ENCODE measurements at regions not wholly inside any gene's neighbourhood (a gene's known extent, or its start where the extent isn't known, plus 50 kb on each side); places are given as distances from the start of the nearest gene placed in this dataset.

DNA sequence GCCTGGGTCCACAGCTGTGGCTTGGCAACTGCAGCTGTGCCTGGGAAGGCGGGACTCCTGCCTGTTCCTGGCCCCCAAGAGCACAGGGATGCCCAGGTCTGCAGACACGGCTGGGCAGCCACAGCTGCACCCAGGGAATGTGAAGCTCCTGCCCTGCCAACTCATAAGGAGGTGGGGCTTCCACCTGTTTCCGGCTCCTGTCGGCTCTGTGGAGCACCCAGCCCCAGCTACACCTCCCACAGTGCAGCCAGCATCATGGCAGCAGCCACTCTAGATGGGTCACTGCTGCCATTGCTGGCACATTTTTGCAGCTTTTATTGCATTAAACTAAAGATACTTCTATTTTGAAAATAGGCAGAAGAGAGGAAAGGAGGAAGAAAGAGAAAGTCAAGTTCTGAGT lies 207.9 kb downstream of the SAMD5 start:
- DNase-seq, result no peak

DNA sequence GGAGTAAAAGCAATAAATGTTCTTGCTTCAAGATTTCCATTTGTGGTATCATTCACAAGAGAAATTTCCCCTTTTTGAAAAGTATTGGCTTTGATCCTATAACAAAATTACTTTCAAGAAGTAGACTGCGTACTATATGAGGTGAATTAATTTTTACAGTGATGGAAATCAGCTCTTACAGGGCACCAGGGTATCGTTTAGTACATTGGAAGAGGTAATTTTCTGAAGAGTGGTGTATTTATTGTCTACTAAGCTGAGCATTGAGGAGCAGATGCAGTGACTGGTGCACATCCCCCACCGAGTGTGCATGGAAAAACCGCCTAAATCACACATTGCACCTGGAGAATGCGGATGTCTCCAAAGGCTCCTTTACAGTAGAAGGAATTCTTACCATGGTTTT lies 209.5 kb downstream of the SAMD5 start:
- DNase-seq, result no peak

DNA sequence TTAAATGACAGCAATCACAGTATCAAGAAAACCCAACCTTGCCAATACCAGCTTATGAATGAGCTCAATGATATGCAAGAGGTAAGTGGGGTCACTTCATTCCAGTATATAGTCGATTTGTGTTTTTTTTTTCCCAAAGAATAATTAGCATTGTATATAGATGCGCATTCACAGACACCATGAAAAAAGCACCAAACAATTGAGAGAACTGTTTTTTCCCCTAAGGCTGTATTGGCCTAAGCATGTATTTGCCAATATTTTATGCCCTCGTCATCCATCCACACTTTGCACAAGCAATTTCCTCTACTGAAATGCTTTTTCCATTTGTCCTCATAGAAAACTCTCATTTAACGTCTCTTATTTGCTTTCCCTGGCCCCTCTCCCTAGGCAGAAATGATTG lies 213.7 kb downstream of the SAMD5 start:
- DNase-seq, result no peak

DNA sequence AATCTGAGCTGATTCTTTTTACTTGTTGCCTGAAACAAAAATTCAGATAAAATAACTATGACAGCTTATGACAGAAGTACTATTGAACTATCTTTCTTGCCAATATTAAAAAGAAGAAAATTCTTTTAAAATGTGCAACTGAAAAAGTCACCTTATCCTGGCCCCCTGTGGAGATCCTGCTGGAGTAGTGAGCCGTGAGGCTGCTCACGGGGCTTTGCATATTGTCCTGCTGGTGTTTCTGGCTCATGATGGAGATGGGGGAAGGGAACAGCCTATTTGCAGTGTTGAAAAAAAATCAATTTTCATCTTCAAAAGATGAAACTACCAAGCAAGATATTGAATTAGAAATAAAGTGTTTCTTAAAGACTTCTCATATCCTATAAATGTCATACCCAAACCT lies 216.0 kb downstream of the SAMD5 start:
- DNase-seq, result no peak

DNA sequence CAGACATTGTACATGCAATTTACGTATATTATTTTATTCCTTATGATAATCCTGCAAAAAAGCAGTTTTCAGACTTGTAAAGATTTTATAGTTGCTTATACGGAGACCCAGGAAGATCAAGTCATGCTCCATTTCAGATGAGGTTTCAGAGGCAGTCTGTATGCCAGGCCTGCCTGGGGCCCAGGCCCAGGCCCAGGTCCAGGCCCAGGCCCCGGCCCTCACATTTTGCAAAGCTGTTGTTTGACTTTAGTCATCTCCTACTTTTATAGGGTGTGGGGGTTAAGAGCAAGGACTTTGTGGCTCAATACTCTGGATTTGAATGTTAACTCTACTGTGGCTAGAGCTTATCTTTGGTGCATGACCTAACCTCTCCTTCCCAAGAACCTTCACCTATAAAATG lies 217.9 kb downstream of the SAMD5 start:
- no peak for DNase-seq

DNA sequence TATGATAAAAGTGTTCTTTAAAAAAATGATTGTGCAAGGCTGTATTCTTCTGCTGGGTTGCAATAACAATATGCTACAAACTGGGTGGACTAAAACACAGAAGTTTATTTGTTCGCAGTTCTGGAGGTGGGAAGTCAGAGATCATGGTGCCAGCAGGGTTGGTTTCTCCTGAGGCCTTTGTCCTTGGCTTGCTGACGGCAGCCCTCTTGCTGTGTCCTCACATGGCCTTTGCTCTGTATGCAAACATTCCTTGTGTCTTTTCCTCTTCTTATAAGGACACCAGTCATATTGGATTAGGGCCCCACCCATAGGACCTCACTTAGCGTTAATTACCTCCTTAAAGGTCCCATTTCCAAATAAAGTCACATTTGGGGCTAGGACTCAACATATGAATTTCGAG lies 220.4 kb downstream of the SAMD5 start:
- DNase-seq, result no peak

DNA sequence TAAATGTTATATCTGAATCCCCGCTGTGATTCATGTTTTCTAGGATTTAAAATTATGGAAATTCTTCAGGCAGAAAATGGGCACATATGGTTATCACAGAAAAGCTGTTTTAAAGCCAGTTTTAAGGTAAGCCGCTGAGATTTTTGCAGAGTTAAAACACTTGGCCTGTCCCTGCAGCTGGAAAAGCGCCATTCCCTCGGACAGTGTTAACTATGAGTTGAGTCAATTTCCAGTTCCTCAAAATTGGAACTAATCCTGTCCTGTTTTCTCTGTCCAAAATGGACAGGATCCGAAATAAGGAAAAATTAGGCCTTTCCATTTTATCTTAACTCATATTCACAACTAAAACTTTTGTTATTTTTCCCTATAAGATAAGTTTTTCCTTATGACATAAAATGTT lies 225.2 kb downstream of the SAMD5 start:
- no peak for DNase-seq

DNA sequence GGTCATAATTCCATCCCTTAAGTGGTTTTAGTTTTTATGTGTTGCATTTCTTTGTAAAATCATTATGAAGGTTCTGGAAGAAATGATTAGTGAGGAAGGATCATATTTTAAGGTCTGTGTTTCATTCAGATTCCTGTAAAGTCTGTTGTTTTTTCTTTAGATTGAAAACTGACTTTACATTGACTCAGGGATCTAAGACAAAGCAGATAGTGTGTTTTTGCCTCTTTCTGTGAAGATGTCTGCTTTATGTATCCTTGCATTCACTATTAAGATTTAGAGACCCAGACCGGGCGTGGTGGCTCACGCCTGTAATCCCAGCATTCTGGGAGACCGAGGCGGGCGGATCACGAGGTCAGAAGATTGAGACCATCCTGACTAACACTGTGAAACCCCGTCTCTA lies 225.7 kb downstream of the SAMD5 start:
- no peak for DNase-seq

DNA sequence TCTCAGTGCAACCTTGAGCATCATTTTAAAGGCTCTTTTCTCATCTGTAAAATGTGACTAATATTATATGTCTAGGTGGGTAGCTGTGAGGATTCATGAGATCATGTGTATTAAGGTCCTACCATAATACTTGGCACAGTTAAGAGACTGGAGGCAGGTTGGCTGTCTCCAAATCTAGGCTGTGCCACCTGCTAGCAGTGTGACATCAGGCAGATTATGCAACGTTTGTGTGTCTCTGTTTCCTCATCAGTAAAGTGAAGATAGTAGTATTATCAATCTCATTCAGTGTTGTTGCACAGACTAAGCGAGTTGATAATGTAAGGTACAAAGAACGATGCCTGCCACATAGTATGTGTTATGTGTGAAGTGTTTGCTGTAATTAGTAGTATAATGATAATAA lies 227.4 kb downstream of the SAMD5 start:
- no peak for DNase-seq

DNA sequence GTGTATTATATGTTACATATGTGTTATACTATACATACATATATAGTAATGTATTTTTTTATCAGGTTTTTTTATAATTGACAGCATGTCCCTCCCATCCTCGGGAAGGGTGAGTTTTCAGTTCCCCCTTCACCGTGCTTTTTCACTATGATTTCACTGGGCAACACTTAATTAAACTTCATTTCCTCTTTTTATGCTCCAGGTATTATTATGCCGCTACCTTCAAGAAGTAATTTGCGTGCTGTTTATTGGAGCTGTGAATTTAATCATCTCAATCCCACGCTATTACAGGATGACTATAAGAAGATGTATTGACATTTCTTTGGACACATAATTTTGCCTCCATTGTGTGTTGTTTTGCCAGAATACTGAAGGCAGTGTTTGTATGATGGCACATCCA lies 228.6 kb downstream of the SAMD5 start:
- DNase-seq, result no peak

DNA sequence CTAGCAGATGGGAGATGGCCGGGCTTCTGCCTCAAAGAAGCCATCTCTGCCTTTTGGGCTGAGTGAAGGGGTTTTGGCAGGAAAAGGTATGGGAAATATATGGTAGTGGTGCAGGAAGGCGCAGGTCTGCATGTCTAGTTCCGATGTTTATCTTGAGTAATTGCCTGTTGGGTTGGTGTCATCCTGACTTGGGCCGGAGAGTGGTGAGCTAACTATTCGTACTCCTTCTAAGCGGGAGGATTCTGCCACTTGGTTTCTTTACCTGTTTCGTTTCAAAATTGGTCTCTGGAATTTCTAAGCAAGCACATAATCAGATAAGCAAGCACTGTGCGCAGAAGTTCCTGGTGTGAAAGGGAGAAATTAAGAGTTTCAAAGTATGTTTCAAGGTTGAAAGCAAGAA lies 229.6 kb downstream of the SAMD5 start:
- DNase-seq, result no peak

DNA sequence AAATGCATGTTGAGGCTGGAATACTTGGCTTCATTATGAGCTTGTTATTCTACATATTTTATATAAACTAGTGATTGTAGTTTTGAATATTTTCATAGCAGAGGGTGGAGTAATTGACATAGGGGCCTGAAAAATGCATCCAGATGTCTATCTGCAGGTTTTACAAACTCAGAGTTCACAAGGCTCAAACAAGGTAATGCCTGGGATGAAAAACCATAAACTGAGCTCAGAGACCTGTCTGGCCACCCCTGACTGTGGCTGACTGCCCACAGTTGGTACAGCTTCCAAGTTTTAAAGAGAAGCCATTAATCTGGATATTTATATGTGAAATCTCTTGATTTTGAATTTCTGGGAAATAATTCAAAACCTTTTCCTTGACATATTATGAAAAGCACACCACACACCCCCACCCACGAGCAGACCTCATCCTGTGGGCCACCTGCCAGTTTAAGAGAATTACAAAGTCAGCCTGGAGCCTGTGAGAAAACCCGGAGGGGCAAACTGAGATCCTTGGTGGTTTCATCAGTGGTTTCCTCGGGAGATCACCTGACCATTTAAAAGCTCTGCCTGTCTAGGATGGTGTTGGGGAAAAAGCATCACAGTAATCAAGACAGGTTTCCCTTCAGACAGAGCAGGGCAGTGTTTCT lies 230.1 kb downstream of the SAMD5 start:
- no peak for DNase-seq

DNA sequence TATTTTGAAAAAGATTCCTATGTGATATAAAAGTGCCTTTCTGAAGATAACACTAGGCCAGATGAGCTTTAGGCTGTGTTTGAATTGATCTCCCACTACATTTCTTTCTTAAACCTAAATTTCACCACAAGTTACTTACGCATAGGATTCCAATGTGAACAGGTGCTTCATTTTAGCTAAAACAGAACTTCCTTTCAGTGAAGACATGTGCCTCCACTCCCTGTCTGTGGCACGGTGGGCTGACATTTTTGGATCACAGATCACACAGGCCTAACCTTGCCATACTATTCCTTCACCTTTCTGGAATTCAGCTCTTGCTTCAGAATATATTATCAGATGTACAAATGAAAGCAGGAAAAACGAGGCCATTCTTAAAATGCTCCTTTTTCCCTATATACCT lies 231.8 kb downstream of the SAMD5 start:
- no peak for DNase-seq

DNA sequence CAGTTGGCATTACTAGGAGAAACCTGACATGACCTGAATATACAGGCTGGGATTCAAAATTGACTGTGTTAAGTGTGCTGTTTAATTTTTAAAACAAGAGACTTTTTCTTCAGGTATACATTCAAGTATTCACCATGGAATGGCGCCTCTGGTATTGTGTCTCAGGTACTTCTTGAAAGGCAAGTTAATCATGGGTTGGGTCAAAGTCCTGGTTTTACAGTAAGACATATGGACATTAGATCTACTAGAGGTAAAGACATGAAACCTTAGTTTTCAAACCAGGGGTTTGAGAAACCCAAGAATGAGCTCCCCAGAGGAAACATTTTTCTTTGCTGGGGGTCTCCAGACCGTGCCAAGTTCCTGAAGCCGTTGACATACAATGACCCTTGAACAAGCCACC lies 232.4 kb downstream of the SAMD5 start:
- DNase-seq, result no peak

DNA sequence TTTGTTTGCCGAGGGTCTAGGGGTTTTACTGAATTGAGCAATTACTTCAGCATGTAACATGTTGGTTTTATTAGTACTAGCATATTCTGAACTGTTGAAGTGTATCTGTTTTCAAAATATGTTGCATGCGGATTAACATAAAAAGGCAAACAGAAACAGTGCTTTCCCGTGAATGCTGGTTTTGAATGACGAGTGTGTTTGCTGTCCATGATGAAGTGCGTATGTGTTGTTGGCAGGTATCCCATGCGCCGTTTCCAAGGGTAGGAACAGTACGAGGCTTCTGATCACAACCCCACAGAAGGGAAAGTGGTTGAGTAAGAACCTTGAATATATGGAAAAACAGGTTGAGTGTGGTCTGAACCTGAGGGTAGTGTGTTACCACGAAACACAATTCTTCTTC lies 232.9 kb downstream of the SAMD5 start:
- no peak for DNase-seq

DNA sequence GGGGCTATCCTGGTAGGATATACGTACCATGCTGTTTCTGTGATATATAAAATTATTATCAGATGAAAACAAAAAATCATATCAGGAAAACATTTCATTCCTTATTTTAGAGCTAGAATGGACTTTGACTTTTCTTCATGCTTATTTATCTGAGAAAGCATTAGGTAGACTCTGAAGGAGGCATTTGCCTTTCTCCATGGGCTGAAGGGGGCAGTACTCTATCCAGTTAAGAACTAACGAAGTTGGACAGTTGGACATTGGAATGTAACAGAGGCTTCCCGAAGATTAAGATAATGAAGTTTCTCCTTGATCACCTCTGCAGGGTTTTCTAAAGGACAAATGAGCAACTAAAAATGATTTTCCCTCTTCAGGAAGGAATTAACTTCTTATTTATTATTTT lies 233.9 kb downstream of the SAMD5 start:
- DNase-seq, result no peak

DNA sequence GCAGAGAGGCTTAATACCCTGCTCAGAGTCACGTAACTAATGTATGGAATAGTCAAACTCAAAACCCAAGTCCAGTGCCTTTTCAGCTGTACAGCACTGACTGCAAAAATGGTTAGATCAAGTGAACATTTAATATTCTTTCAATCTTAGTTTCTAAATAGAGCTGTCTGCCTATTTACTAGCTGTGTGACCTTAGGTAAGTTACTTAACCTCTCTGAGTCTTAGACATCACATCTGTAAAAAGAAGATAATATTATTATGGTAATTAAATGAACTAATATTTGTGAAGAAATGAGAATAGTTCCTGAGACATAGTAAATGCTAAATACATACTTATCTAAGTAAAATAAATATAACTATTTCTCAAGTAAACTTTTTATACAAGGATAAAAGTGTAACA lies 235.5 kb downstream of the SAMD5 start:
- no peak for DNase-seq

DNA sequence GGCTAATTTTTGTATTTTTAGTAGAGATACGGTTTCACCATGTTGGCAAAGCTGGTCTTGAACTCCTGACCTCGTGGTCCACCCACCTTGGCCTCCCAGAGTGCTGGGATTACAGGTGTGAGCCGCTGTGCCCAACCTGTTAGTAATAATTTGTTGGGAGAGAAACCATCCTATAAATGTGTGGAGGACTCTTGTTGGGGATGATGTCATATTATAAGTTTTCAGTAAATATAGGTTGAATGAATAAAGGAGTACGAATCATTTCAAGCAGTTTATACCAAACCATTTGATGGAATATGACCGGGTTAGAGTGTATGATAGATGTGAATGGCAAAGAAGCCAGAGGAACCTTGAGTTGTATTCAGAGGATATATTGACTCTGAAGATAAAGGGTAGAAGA lies 240.8 kb downstream of the SAMD5 start:
- no peak for DNase-seq

DNA sequence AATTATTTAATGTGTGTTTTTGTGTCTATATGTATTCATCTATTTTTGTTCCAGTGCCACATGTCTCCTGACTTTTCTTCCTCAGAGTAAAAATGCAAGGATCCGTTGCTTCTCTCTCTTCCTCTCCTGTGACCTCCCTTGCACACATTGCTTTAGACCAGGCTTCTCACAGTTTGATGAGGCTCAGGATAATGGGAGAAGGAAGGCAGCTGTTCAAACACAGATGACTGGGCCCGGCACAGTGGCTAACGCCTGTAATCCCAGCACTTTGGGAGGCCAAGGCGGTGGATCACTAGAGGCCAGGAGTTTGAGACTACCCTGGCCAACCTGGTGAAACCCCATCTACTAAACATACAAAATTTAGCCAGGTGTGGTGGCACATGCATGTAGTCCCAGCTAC lies 241.9 kb downstream of the SAMD5 start:
- DNase-seq, result no peak

DNA sequence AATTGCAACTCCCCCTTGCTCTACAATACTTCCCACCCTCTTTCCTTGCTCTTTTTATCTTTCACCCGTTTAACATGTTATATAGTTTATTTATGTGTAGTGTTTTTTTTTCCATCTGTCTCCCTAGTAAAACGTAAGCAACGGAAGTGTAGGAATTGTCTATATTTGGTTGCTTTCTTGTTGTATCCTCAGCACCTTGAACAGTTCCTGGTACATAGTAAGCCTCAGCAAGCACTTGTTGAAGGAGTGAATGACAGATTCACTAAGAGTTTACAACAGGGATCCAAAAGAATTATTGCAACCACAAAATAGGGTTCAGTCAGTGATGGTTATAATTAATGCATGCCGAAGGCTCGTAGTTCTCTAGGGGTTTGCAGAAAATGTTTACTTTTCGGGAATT lies 242.7 kb downstream of the SAMD5 start:
- DNase-seq, result no peak

DNA sequence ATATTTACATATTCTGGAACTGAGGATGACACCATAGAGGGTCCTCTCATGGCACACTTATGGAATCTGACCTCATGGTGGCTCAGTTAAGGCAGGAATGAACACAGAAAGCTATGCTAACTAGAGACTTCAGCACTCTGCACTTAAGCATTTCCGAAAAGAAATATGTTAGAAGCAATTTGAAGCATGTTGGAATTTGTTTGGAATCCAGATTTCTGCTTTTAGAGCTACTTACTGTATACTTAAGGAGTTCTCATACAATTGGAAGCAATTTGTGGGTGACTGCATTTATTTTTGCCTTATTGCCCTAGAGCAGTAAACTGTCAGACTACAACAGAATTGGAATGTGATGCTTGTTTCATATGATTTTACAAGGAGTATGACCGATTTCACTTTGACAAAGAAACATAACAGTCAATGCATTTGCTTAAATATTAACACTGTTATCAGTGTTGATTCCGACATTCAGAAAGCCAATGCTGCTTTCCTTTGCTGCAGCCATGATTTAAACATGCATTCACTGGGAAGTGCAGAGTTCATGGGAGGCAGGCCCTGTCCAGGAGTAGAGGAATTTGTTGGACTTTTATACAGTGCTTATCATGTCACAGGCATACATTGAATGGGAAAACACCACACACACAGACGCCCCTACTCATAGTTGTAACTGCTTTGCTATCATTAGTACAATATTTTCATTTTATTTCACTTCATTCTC lies 244.4 kb downstream of the SAMD5 start:
- DNase-seq, result no peak

DNA sequence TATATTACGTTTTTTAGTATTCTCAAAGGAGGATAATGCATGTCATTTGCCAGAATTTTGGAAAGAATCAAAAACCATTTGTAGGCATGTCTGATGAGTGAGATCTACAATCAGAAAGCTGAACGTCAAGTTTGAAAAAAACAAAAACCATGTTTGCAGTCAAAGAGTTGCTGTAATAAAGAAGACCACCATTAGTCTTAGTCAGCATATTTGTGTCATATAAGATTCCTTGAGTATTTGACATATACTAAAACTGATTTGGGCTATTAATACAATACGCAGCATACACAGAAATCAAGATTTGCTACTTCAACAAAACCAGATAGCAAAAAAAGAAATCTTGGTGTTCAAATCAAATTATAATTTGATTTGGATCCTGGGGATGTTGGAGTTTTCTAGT lies 247.5 kb downstream of the SAMD5 start:
- DNase-seq, result no peak

DNA sequence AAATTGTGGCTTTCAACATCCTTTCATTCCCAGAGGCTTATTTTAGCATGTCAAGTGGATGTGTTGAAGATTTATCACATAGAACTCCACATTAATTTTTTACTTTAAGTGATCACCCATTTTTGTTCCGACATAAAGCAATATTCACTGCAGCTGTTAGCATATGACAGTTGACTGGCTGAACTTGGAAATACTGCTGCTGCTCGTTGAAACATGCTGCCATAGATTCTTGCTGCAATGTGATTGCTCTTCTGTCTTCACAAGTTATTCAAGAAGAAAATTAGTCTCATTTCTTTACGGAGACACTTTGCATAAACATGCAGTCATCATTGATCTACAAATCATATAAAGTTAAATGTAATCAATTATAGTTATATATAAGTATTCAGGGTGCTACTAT lies 248.4 kb downstream of the SAMD5 start:
- DNase-seq, result no peak

DNA sequence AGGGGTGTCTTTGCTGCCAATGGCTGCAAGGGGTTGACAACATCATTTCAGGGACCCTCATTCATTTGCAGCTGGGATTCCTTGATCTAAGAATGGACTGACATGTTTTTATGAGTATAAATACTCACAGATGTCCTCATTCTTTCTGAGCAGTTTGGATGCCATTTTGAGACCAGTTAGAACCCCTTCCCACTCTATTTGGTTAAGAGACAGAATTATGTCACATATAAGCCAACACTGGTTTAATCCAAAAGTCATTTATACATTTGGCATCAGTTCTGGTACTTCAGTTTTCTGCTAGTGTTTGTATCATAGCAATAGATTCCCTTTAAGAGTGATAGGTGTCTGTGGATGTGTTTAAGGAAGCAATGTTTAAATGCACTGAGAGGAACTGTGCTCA lies 248.8 kb downstream of the SAMD5 start:
- no peak for DNase-seq

DNA sequence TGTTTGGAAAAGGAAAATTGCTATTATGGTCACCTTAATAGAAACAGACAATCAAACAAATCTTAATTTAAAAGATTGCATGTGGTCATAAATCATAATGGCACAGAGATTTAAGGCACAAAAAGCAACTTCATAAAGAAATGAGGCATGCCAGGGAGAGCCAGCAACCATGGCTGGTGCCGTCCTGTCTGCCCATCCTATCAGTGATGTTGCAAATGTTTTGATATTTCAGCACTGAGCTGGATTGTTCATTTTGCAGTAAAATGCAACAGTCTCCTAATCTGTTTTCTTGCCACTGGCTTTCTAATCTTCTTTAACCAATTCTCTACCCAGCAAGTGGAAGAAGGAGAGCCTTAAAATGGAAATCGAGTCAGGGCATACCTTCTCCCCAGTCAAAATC lies 249.8 kb downstream of the SAMD5 start:
- DNase-seq, result no peak

All from right kidney (tissue), 1 donor.